ENCODE measurements at regions not wholly inside any gene's neighbourhood (a gene's known extent, or its start where the extent isn't known, plus 50 kb on each side); places are given as distances from the start of the nearest gene placed in this dataset.

- TF ChIP-seq MYC (IDR thresholded peaks at IDR 0.05; ENCODE audit: low read depth, low read length) (no peak), MAX (IDR thresholded peaks at IDR 0.05; ENCODE audit: low read depth, low read length) (no peak), POLR2A (IDR thresholded peaks at IDR 0.05; ENCODE audit: extremely low read depth, insufficient read length) (no peak)
- TF ChIP-seq, protein P1, sequence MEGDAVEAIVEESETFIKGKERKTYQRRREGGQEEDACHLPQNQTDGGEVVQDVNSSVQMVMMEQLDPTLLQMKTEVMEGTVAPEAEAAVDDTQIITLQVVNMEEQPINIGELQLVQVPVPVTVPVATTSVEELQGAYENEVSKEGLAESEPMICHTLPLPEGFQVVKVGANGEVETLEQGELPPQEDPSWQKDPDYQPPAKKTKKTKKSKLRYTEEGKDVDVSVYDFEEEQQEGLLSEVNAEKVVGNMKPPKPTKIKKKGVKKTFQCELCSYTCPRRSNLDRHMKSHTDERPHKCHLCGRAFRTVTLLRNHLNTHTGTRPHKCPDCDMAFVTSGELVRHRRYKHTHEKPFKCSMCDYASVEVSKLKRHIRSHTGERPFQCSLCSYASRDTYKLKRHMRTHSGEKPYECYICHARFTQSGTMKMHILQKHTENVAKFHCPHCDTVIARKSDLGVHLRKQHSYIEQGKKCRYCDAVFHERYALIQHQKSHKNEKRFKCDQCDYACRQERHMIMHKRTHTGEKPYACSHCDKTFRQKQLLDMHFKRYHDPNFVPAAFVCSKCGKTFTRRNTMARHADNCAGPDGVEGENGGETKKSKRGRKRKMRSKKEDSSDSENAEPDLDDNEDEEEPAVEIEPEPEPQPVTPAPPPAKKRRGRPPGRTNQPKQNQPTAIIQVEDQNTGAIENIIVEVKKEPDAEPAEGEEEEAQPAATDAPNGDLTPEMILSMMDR (IDR thresholded peaks at IDR 0.05; ENCODE audit: low read depth, low read length): no peak
- no peak overlapping the region for H3K4me3 ChIP-seq (ENCODE audit: low read depth, low read length)
- no peak for DNase-seq (ENCODE audit: low read depth)
Measured at GRCh38 chr11:134784568-134784967, 372.5 kb upstream of the B3GAT1 start.

DNA sequence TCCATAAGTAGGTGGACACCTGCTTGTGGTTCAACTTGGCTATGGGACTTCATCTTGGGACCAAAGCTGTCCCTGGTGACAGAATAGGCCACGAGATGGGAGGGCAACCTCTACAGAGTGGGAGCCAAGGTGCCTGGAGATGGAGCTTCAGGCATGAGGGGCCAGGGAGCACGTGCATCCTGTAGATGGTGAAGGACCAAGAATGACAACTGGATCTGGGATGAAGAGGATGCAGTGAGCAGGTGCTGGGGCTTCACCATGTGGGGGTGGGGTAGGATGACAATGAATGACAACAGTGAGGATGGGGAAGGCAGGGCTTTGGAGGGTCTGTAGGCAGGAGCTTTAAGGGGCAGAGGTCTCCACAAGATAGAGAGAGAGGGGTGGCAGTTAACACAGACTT lies 372.0 kb upstream of the B3GAT1 start:
- TF ChIP-seq MAX (IDR thresholded peaks at IDR 0.05; ENCODE audit: low read depth, low read length) (no peak), POLR2A (IDR thresholded peaks at IDR 0.05; ENCODE audit: extremely low read depth, insufficient read length) (no peak), MYC (IDR thresholded peaks at IDR 0.05; ENCODE audit: low read depth, low read length) (no peak)
- TF ChIP-seq, protein P1 (IDR thresholded peaks at IDR 0.05; ENCODE audit: low read depth, low read length): no peak
- H3K4me3 ChIP-seq (ENCODE audit: low read depth, low read length): no peak overlapping the region
- no peak for DNase-seq (ENCODE audit: low read depth)

GRCh38 chr11:134783234-134783633 lies 371.2 kb upstream of the B3GAT1 start:
- TF ChIP-seq, protein P1 (IDR thresholded peaks at IDR 0.05; ENCODE audit: low read depth, low read length): no peak
- TF ChIP-seq MAX (IDR thresholded peaks at IDR 0.05; ENCODE audit: low read depth, low read length) (no peak), MYC (IDR thresholded peaks at IDR 0.05; ENCODE audit: low read depth, low read length) (no peak), POLR2A (IDR thresholded peaks at IDR 0.05; ENCODE audit: extremely low read depth, insufficient read length) (no peak)
- no peak for DNase-seq (ENCODE audit: low read depth)
- H3K4me3 ChIP-seq (ENCODE audit: low read depth, low read length): no peak overlapping the region

DNA sequence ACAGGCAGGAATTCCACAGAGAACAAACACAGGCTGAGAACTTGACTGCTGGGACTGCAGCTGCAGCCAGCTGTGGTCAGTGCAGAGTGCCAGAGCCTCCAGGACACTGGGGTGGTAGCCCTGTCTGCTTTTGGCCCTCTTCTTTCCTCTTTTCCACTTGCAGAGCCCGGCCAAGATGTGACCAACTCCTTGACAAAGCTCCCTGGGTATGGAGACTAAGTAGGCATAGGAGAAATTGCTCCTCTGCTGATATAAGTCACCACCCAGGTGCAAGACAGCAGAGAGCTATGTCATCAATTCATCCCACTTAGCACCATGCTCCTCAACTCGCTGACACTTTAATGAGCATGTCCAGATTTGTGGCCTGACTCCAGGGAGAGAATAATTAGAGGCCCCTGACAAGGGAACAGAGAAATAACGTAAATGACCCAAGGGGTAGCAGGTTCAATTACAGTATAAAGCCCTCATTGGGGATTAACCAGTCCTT lies 369.4 kb upstream of the B3GAT1 start:
- TF ChIP-seq POLR2A (IDR thresholded peaks at IDR 0.05; ENCODE audit: extremely low read depth, insufficient read length) (no peak), MYC (IDR thresholded peaks at IDR 0.05; ENCODE audit: low read depth, low read length) (no peak), MAX (IDR thresholded peaks at IDR 0.05; ENCODE audit: low read depth, low read length) (no peak)
- TF ChIP-seq, protein P1 (IDR thresholded peaks at IDR 0.05; ENCODE audit: low read depth, low read length): no peak
- H3K4me3 ChIP-seq (ENCODE audit: low read depth, low read length): no peak overlapping the region
- no peak for DNase-seq (ENCODE audit: low read depth)

- H3K4me3 ChIP-seq (ENCODE audit: low read depth, low read length): no peak overlapping the region
- TF ChIP-seq, protein P1 (IDR thresholded peaks at IDR 0.05; ENCODE audit: low read depth, low read length): no peak
- no peak for TF ChIP-seq MAX (IDR thresholded peaks at IDR 0.05; ENCODE audit: low read depth, low read length)
- DNase-seq (ENCODE audit: low read depth): no peak
Measured at GRCh38 chr11:134780486-134781147, 368.6 kb upstream of the B3GAT1 start.

Data from NB4 (cell line).